ENCODE measurements at regions not wholly inside any gene's neighbourhood (a gene's known extent, or its start where the extent isn't known, plus 50 kb on each side); places are given as distances from the start of the nearest gene placed in this dataset.
"Not testable (repeated sequence)": the region's sequence is repeated elsewhere in the genome, so short reads cannot be mapped to it uniquely, and the experiment has no call there.

- H3K9me3 ChIP-seq (ENCODE audit: control insufficient read depth in 5 of 5, low read length in 5 of 5) = peaks cover 0 to 5% (median 4%) of the 10 kb centered on the region in 5 donors
- no peaks in the 10 kb centered on the region for H3K4me1 ChIP-seq (ENCODE audit: control insufficient read depth in 5 of 5, insufficient read depth in 5 of 5, low read length in 5 of 5)
- no peak overlapping the region for H3K27ac ChIP-seq (ENCODE audit: low read depth, low read length)
- no peak overlapping the region for H3K9ac ChIP-seq (ENCODE audit: low read length in 5 of 5)
- no peaks in the 10 kb centered on the region for H3K27me3 ChIP-seq (ENCODE audit: control insufficient read depth in 5 of 5, insufficient read depth in 4 of 5, low read length in 5 of 5)
- H3K4me3 ChIP-seq (ENCODE audit: low read depth in 1 of 5, low read length in 5 of 5) = no peak overlapping the region
- H3K36me3 ChIP-seq (ENCODE audit: control insufficient read depth in 5 of 5, insufficient read depth in 5 of 5, low read length in 5 of 5) = no peaks in the 10 kb centered on the region
Observed at GRCh38 chr7:26992670-26993069, 103.1 kb downstream of the HOXA1 start.

GRCh38 chr7:26991796-26992195, 104.0 kb downstream of the HOXA1 start:
- Histone ChIP-seq H3K36me3 (ENCODE audit: control insufficient read depth in 5 of 5, insufficient read depth in 5 of 5, low read length in 5 of 5) (no peaks in the 10 kb centered on the region), H3K9ac (ENCODE audit: low read length in 5 of 5) (no peak overlapping the region), H3K9me3 (ENCODE audit: control insufficient read depth in 5 of 5, low read length in 5 of 5) (no peaks in the 10 kb centered on the region), H3K4me3 (ENCODE audit: low read depth in 1 of 5, low read length in 5 of 5) (no peak overlapping the region), H3K27me3 (ENCODE audit: control insufficient read depth in 5 of 5, insufficient read depth in 4 of 5, low read length in 5 of 5) (no peaks in the 10 kb centered on the region), H3K4me1 (ENCODE audit: control insufficient read depth in 5 of 5, insufficient read depth in 5 of 5, low read length in 5 of 5) (no peaks in the 10 kb centered on the region), H3K27ac (ENCODE audit: low read depth, low read length) (no peak overlapping the region)

DNA sequence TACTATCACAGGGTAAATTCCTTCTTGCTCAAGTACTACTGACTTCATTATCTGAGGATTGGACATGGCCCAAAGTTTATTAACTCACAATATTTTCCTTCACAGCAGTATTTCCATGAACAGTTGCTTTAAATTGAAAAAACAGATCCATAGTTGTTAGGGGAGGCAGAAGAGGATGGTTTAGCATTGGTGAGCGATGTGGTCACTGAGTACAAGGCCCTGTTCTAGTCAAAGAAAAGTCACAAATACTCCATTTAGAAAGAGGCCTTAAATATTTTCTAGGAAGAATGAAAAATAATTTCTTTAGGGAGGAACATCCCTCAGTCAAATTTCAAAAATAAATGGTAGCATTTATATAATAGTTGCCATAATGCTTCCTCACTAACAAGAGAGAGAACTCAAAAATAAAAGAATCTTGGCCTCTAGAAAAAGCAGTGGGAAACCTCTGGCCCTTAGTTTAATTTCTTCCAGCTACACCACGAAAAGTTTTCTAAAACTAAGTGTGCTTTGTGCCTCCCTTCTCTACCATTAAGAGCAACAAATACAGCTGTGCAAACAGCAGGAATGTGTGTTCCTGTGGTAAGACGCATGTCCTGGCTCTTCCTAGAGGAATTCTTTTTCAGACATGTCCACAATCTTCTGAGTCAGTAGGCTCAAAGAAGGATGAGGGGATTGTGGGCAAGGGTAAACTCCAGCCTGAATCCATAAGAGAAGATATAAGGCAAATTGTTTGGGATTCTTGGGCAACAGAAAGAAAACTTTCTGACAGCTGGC, 105.7 kb downstream of the HOXA1 start:
- H3K27ac ChIP-seq (ENCODE audit: low read depth, low read length) = no peak overlapping the region
- no peak overlapping the region for H3K4me3 ChIP-seq (ENCODE audit: low read depth in 1 of 5, low read length in 5 of 5)
- no peaks in the 10 kb centered on the region for H3K4me1 ChIP-seq (ENCODE audit: control insufficient read depth in 5 of 5, insufficient read depth in 5 of 5, low read length in 5 of 5)
- no peaks in the 10 kb centered on the region for H3K36me3 ChIP-seq (ENCODE audit: control insufficient read depth in 5 of 5, insufficient read depth in 5 of 5, low read length in 5 of 5)
- no peak overlapping the region for H3K9ac ChIP-seq (ENCODE audit: low read length in 5 of 5)
- no peaks in the 10 kb centered on the region for H3K9me3 ChIP-seq (ENCODE audit: control insufficient read depth in 5 of 5, low read length in 5 of 5)
- no peaks in the 10 kb centered on the region for H3K27me3 ChIP-seq (ENCODE audit: control insufficient read depth in 5 of 5, insufficient read depth in 4 of 5, low read length in 5 of 5)

- Histone ChIP-seq H3K27me3 (ENCODE audit: control insufficient read depth in 5 of 5, insufficient read depth in 4 of 5, low read length in 5 of 5) (no peaks in the 10 kb centered on the region), H3K4me1 (ENCODE audit: control insufficient read depth in 5 of 5, insufficient read depth in 5 of 5, low read length in 5 of 5) (no peaks in the 10 kb centered on the region), H3K4me3 (ENCODE audit: low read depth in 1 of 5, low read length in 5 of 5) (no peak overlapping the region), H3K9ac (ENCODE audit: low read length in 5 of 5) (no peak overlapping the region), H3K36me3 (ENCODE audit: control insufficient read depth in 5 of 5, insufficient read depth in 5 of 5, low read length in 5 of 5) (no peaks in the 10 kb centered on the region), H3K9me3 (ENCODE audit: control insufficient read depth in 5 of 5, low read length in 5 of 5) (no peaks in the 10 kb centered on the region), H3K27ac (ENCODE audit: low read depth, low read length) (no peak overlapping the region)
Observed at GRCh38 chr7:26988836-26989374, 106.9 kb downstream of the HOXA1 start.

GRCh38 chr7:26987338-26987737, 108.5 kb downstream of the HOXA1 start:
- Histone ChIP-seq H3K9ac (ENCODE audit: low read length in 5 of 5) (no peak overlapping the region), H3K27ac (ENCODE audit: low read depth, low read length) (no peak overlapping the region), H3K4me3 (ENCODE audit: low read depth in 1 of 5, low read length in 5 of 5) (no peak overlapping the region), H3K4me1 (ENCODE audit: control insufficient read depth in 5 of 5, insufficient read depth in 5 of 5, low read length in 5 of 5) (no peaks in the 10 kb centered on the region), H3K36me3 (ENCODE audit: control insufficient read depth in 5 of 5, insufficient read depth in 5 of 5, low read length in 5 of 5) (no peaks in the 10 kb centered on the region), H3K9me3 (ENCODE audit: control insufficient read depth in 5 of 5, low read length in 5 of 5) (no peaks in the 10 kb centered on the region), H3K27me3 (ENCODE audit: control insufficient read depth in 5 of 5, insufficient read depth in 4 of 5, low read length in 5 of 5) (no peaks in the 10 kb centered on the region)

DNA sequence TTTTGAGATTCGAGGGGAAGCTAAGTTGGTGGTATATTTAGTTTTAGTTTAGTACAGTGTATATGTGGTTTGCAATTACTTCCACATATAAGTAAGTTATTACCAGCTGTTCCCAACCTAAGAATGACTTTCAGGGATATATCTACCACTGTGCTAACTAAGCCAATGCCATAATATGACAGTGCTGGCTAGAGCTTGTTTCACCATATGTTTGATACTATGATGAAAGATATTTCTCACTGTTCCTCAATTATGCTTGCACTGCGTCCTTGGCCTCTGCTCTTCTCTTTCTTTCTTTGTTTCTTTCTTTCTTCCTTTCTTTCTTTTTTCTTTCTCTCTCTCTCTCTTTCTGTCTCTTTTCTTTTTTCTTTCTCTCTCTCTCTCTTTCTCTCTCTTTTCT, 113.8 kb upstream of the SKAP2 start:
- Histone ChIP-seq H3K4me3 (ENCODE audit: low read depth in 1 of 5, low read length in 5 of 5) (no peak overlapping the region), H3K4me1 (ENCODE audit: control insufficient read depth in 5 of 5, insufficient read depth in 5 of 5, low read length in 5 of 5) (no peaks in the 10 kb centered on the region), H3K9me3 (ENCODE audit: control insufficient read depth in 5 of 5, low read length in 5 of 5) (peaks cover 0 to 8% (median 0%) of the 10 kb centered on the region in 5 donors), H3K36me3 (ENCODE audit: control insufficient read depth in 5 of 5, insufficient read depth in 5 of 5, low read length in 5 of 5) (no peaks in the 10 kb centered on the region), H3K27me3 (ENCODE audit: control insufficient read depth in 5 of 5, insufficient read depth in 4 of 5, low read length in 5 of 5) (no peaks in the 10 kb centered on the region), H3K9ac (ENCODE audit: low read length in 5 of 5) (no peak overlapping the region), H3K27ac (ENCODE audit: low read depth, low read length) (no peak overlapping the region)

GRCh38 chr7:26976840-26977239, 112.5 kb upstream of the SKAP2 start:
- H3K36me3 ChIP-seq (ENCODE audit: control insufficient read depth in 5 of 5, insufficient read depth in 5 of 5, low read length in 5 of 5) = no peaks in the 10 kb centered on the region
- no peaks in the 10 kb centered on the region for H3K27me3 ChIP-seq (ENCODE audit: control insufficient read depth in 5 of 5, insufficient read depth in 4 of 5, low read length in 5 of 5)
- peaks cover 0 to 12% (median 5%) of the 10 kb centered on the region in 5 donors for H3K9me3 ChIP-seq (ENCODE audit: control insufficient read depth in 5 of 5, low read length in 5 of 5)
- no peaks in the 10 kb centered on the region for H3K4me1 ChIP-seq (ENCODE audit: control insufficient read depth in 5 of 5, insufficient read depth in 5 of 5, low read length in 5 of 5)
- H3K27ac ChIP-seq (ENCODE audit: low read depth, low read length) = no peak overlapping the region
- no peak overlapping the region for H3K4me3 ChIP-seq (ENCODE audit: low read depth in 1 of 5, low read length in 5 of 5)
- no peak overlapping the region for H3K9ac ChIP-seq (ENCODE audit: low read length in 5 of 5)

DNA sequence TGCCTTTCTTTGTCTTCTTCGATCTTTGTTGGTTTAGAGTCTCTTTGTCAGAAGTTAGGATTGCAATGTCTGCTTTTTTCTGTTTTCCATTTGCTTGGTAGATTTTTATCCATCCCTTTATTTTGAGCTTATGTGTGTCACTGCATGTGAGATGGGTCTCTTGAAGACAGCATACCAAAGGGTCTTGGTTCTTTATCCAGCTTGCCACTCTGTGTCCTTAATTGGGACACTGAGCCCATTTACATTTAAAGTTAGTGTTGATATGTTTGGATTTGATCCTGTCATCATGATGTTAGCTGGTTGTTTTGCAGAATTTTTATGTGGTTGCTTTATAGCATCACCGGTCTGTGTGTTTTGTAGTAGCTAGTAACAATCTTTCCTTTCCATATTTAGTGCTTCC, 107.5 kb upstream of the SKAP2 start:
- H3K36me3 ChIP-seq (ENCODE audit: control insufficient read depth in 5 of 5, insufficient read depth in 5 of 5, low read length in 5 of 5); H3K4me3 ChIP-seq (ENCODE audit: low read depth in 1 of 5, low read length in 5 of 5); H3K27ac ChIP-seq (ENCODE audit: low read depth, low read length); H3K27me3 ChIP-seq (ENCODE audit: control insufficient read depth in 5 of 5, insufficient read depth in 4 of 5, low read length in 5 of 5); H3K9ac ChIP-seq (ENCODE audit: low read length in 5 of 5); H3K4me1 ChIP-seq (ENCODE audit: control insufficient read depth in 5 of 5, insufficient read depth in 5 of 5, low read length in 5 of 5): not testable (repeated sequence)
- peaks cover 0 to 17% (median 5%) of the 10 kb centered on the region in 5 donors for H3K9me3 ChIP-seq (ENCODE audit: control insufficient read depth in 5 of 5, low read length in 5 of 5)

- no peak overlapping the region for H3K4me3 ChIP-seq (ENCODE audit: low read depth in 1 of 5, low read length in 5 of 5)
- H3K4me1 ChIP-seq (ENCODE audit: control insufficient read depth in 5 of 5, insufficient read depth in 5 of 5, low read length in 5 of 5) = peaks cover 0 to 8% (median 0%) of the 10 kb centered on the region in 5 donors
- no peak overlapping the region for H3K9ac ChIP-seq (ENCODE audit: low read length in 5 of 5)
- no peaks in the 10 kb centered on the region for H3K36me3 ChIP-seq (ENCODE audit: control insufficient read depth in 5 of 5, insufficient read depth in 5 of 5, low read length in 5 of 5)
- H3K27ac ChIP-seq (ENCODE audit: low read depth, low read length) = no peak overlapping the region
- no peaks in the 10 kb centered on the region for H3K27me3 ChIP-seq (ENCODE audit: control insufficient read depth in 5 of 5, insufficient read depth in 4 of 5, low read length in 5 of 5)
- H3K9me3 ChIP-seq (ENCODE audit: control insufficient read depth in 5 of 5, low read length in 5 of 5) = no peaks in the 10 kb centered on the region
Observed at GRCh38 chr7:26965724-26966123, 101.3 kb upstream of the SKAP2 start.

DNA sequence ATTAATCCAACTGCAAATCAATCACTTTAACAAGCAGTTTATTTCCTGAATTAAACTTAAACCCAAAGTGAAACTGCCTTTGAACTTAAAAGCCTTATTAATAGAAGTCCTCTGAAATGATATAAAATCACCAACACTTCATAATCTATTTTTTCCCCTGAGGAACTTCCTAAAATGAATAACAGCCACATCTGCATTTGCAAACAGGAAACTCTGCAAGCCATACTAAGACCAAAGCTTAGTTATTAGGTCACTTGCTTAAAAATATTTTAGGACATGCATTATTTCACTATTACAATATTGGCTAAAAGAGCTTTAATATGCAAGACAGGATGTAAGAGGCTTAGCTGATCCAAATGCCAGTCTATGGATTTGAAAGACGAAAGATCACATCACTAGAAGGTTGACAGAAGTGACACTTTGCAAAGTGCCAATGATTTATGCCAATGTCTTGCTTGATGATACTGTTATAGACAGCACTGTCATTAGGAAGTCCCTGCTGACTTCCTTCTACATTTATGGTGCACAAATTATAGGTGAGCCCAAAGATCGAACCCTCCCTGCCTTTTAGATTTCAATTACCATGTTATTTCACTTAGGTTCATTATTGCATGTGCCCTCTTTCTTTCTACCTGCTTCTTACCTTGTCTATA, 99.9 kb upstream of the SKAP2 start:
- Histone ChIP-seq H3K36me3 (ENCODE audit: control insufficient read depth in 5 of 5, insufficient read depth in 5 of 5, low read length in 5 of 5) (no peaks in the 10 kb centered on the region), H3K27me3 (ENCODE audit: control insufficient read depth in 5 of 5, insufficient read depth in 4 of 5, low read length in 5 of 5) (no peaks in the 10 kb centered on the region), H3K9ac (ENCODE audit: low read length in 5 of 5) (no peak overlapping the region), H3K4me3 (ENCODE audit: low read depth in 1 of 5, low read length in 5 of 5) (no peak overlapping the region), H3K27ac (ENCODE audit: low read depth, low read length) (no peak overlapping the region), H3K9me3 (ENCODE audit: control insufficient read depth in 5 of 5, low read length in 5 of 5) (no peaks in the 10 kb centered on the region), H3K4me1 (ENCODE audit: control insufficient read depth in 5 of 5, insufficient read depth in 5 of 5, low read length in 5 of 5) (peaks cover 0 to 8% (median 0%) of the 10 kb centered on the region in 5 donors)

All from subcutaneous abdominal adipose tissue (tissue), 5 donors.